Uterus (tissue), 3 donors: ENCODE measurements at regions not wholly inside any gene's neighbourhood (a gene's known extent, or its start where the extent isn't known, plus 50 kb on each side); places are given as distances from the start of the nearest gene placed in this dataset.

Experiments used
- DNase-seq, 2 donors: peaks; one replicate each; pipeline ENCODE4 v3.0.0-alpha.2; 2019 to 2020
- H3K27ac ChIP-seq, 2 donors: fragments of 200-600 bp; sonication (generic); 1 replicate in 1 of 2; 2 replicates in 1 of 2; pipeline ENCODE4 v1.5.1; 2016 to 2018
- H3K27me3 ChIP-seq, 2 donors: fragments of 200-600 bp; sonication (generic); one replicate each; pipeline ENCODE4 v1.5.1; 2018 to 2019; ENCODE audit warnings: control low read depth in 1 of 2
- H3K36me3 ChIP-seq, 2 donors: fragments of 200-600 bp; sonication (generic); one replicate each; pipeline ENCODE4 v1.5.1; 2019; ENCODE audit warnings: control low read depth in 1 of 2
- H3K4me1 ChIP-seq, 2 donors: fragments of 200-600 bp; sonication (generic); one replicate each; pipeline ENCODE4 v1.5.1; 2018 to 2019; ENCODE audit warnings: control low read depth in 1 of 2
- H3K4me3 ChIP-seq, 2 donors: fragments of 200-600 bp; sonication (generic); 1 replicate in 1 of 2; 2 replicates in 1 of 2; pipeline ENCODE4 v1.5.1; 2018 to 2019; ENCODE audit warnings: mild to moderate bottlenecking in 1 of 2
- H3K9me3 ChIP-seq, 2 donors: fragments of 200-600 bp; sonication (generic); one replicate each; pipeline ENCODE4 v1.5.1; 2019; ENCODE audit warnings: control low read depth in 1 of 2
- POLR2A ChIP-seq, 2 donors: fragments of 450-650 bp; IDR thresholded peaks; one replicate each; pipeline ENCODE4 v1.6.1; 2016; ENCODE audit warnings: antibody characterized with exemption in 2 of 2, mild to moderate bottlenecking in 1 of 2, moderate library complexity in 1 of 2
- intact Hi-C: fragments of 100-400 bp; cut with DNase I; formaldehyde crosslinking; loops from one replicate; pipeline ENCODE4 v1.15.1; 2023; ENCODE audit warnings: low total_unique reads
- TF ChIP-seq, protein P1 (sequence below), 4 experiments: fragments of 200-600 bp in 2 of 4; fragments of 450-650 bp in 2 of 4; sonication (generic) in 2 of 4; IDR thresholded peaks; one replicate each; pipeline ENCODE4 v1.5.1; 2016 to 2019; ENCODE audit warnings: antibody characterized with exemption in 4 of 4, mild to moderate bottlenecking in 2 of 4, moderate library complexity in 1 of 4
- donor health status: DM: yes; HTN: yes; CAD: no.

DNA sequence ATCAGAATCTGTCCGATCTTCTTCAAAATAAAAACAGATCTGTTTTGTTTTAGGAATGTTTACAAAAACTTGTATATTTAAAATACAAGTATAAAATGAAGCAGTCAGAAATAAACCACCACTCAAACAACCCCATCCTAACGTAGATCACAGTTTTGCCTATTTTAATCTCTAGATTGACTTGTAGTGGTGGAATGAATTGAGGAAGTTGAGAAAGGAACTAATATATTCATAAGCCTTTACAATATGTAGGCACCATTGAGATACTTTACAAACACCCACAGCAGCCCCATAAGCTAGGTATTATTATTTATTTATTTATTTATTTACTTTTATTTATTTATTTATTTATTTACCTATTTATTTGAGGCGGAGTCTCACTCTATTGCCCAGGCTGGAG lies 52.3 kb upstream of the KLF3 start:
- TF ChIP-seq, protein P1, sequence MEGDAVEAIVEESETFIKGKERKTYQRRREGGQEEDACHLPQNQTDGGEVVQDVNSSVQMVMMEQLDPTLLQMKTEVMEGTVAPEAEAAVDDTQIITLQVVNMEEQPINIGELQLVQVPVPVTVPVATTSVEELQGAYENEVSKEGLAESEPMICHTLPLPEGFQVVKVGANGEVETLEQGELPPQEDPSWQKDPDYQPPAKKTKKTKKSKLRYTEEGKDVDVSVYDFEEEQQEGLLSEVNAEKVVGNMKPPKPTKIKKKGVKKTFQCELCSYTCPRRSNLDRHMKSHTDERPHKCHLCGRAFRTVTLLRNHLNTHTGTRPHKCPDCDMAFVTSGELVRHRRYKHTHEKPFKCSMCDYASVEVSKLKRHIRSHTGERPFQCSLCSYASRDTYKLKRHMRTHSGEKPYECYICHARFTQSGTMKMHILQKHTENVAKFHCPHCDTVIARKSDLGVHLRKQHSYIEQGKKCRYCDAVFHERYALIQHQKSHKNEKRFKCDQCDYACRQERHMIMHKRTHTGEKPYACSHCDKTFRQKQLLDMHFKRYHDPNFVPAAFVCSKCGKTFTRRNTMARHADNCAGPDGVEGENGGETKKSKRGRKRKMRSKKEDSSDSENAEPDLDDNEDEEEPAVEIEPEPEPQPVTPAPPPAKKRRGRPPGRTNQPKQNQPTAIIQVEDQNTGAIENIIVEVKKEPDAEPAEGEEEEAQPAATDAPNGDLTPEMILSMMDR (IDR thresholded peaks at IDR 0.05), result no peak
- no peak for TF ChIP-seq POLR2A (IDR thresholded peaks at IDR 0.05)
- Histone ChIP-seq H3K27ac (no peak overlapping the region), H3K4me3 (no peak overlapping the region), H3K9me3 (no peaks in the 10 kb centered on the region), H3K27me3 (no peaks in the 10 kb centered on the region), H3K4me1 (no peaks in the 10 kb centered on the region), H3K36me3 (no peaks in the 10 kb centered on the region)
- no peak for DNase-seq
- intact Hi-C loops, result no loop called here

DNA sequence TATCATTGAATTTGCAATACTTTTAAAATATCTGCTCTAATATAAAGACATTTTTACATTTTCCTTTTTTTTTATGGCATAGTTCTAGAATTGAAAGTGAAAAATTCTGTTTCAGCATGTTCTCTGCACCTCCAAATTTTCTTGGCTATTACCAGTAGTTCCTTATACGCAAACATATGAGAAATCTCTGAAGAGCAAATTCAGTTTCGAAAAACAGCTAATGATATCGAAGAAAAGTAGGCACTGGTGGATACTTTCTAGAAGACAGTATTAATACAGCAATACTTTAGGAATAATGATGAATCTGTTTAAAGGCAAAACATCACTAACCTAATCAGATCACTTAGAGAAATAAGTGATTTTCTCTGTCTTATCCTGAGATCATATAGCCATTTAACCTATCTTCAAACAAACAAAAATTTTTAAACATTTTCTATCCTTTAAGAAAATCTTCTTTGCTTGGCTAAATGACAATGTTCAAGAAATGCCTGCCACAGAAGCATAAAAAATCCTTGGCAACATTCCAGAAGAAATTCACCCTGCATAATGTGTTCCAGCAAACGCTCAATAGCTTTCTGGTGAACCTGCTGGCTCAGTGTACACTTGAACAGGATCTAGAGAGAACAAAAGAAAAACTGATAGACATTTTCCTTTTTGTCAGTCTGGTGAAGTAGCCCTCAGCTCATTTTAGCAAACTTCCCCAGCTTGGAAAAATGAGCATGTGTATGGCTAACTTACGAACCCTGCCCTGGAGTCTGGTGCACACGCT lies 51.2 kb upstream of the KLF3 start:
- Histone ChIP-seq H3K4me3 (no peak overlapping the region), H3K36me3 (no peaks in the 10 kb centered on the region), H3K27ac (no peak overlapping the region), H3K27me3 (no peaks in the 10 kb centered on the region), H3K9me3 (no peaks in the 10 kb centered on the region), H3K4me1 (no peaks in the 10 kb centered on the region)
- DNase-seq, result no peak
- TF ChIP-seq, protein P1 (IDR thresholded peaks at IDR 0.05), result no peak
- intact Hi-C loops, result no loop called here
